BJ (cell line): ENCODE measurements at regions not wholly inside any gene's neighbourhood (a gene's known extent, or its start where the extent isn't known, plus 50 kb on each side); places are given as distances from the start of the nearest gene placed in this dataset.

ENCODE experiments used
- CTCF ChIA-PET: fragments of 350-600 bp; formaldehyde crosslinking; extraction: SDS; loops from one replicate; lab custom pipeline; 2021; ENCODE audit warnings: antibody characterized with exemption, inconsistent platforms; lab: Yijun Ruan, JAX
- POLR2A ChIA-PET: fragments of 300-600 bp; sonication (Branson Sonifier 250); formaldehyde crosslinking; extraction: SDS; loops from one replicate; lab custom pipeline; 2021; ENCODE audit warnings: antibody characterized with exemption; lab: Charles Lee
- DNase-seq: peaks from one replicate; pipeline ENCODE4 v3.0.0-alpha.2; 2011; ENCODE audit warnings: low read depth
- H3K27me3 ChIP-seq: 2 replicates; pipeline ENCODE4 v1.6.0; 2011; ENCODE audit warnings: low read length; ENCODE audit not compliant: control insufficient read depth, insufficient read depth
- H3K36me3 ChIP-seq: 2 replicates; pipeline ENCODE4 v1.5.1; 2011; ENCODE audit warnings: low read length; ENCODE audit not compliant: control insufficient read depth, insufficient read depth
- H3K4me3 ChIP-seq: 2 replicates; pipeline ENCODE4 v1.5.1; 2011; ENCODE audit warnings: low read depth, mild to moderate bottlenecking, control low read depth, low read length
- CTCF ChIP-seq: IDR thresholded peaks from 2 replicates; pipeline ENCODE4 v1.5.1; 2011; ENCODE audit warnings: low read depth, mild to moderate bottlenecking, control low read depth, inconsistent platforms, low read length, moderate library complexity; ENCODE audit not compliant: insufficient read depth

- Histone ChIP-seq H3K4me3 (no peak overlapping the region), H3K36me3 (no peaks in the 10 kb centered on the region), H3K27me3 (no peaks in the 10 kb centered on the region)
- CTCF ChIA-PET, result no interaction called here
- DNase-seq, result no peak
- POLR2A ChIA-PET, result no interaction called here
- no peak for TF ChIP-seq CTCF
Measured at GRCh38 chr16:73483934-73484711, 436.2 kb upstream of the ZFHX3 start.

GRCh38 chr16:73483076-73483791 lies 435.3 kb upstream of the ZFHX3 start:
- POLR2A ChIA-PET, result no interaction called here
- DNase-seq, result no peak
- no peaks in the 10 kb centered on the region for H3K36me3 ChIP-seq
- no peaks in the 10 kb centered on the region for H3K27me3 ChIP-seq
- CTCF ChIA-PET, result no interaction called here
- H3K4me3 ChIP-seq, result no peak overlapping the region
- TF ChIP-seq CTCF, result no peak

GRCh38 chr16:73482310-73482709 lies 434.4 kb upstream of the ZFHX3 start:
- DNase-seq, result no peak
- ChIA-PET CTCF (no interaction called here), POLR2A (interaction anchor here (0.6 kb wide), 1 partner anchor 467 kb away, joined by 3 read pairs; no protein-coding TSS in a partner anchor)
- no peak for TF ChIP-seq CTCF
- Histone ChIP-seq H3K36me3 (no peaks in the 10 kb centered on the region), H3K27me3 (no peaks in the 10 kb centered on the region), H3K4me3 (no peak overlapping the region)

GRCh38 chr16:73480381-73480780 lies 432.5 kb upstream of the ZFHX3 start:
- TF ChIP-seq CTCF, result no peak
- DNase-seq, result no peak
- ChIA-PET CTCF (no interaction called here), POLR2A (no interaction called here)
- no peak overlapping the region for H3K4me3 ChIP-seq
- H3K27me3 ChIP-seq, result no peaks in the 10 kb centered on the region
- no peaks in the 10 kb centered on the region for H3K36me3 ChIP-seq

- no peaks in the 10 kb centered on the region for H3K36me3 ChIP-seq
- no peak for TF ChIP-seq CTCF
- ChIA-PET POLR2A (no interaction called here), CTCF (no interaction called here)
- no peak overlapping the region for H3K4me3 ChIP-seq
- DNase-seq, result no peak
- H3K27me3 ChIP-seq, result no peaks in the 10 kb centered on the region
Measured at GRCh38 chr16:73473713-73474112, 425.8 kb upstream of the ZFHX3 start.
